Breast epithelium (tissue), 4 donors: ENCODE measurements at regions not wholly inside any gene's neighbourhood (a gene's known extent, or its start where the extent isn't known, plus 50 kb on each side); places are given as distances from the start of the nearest gene placed in this dataset.

Experiments
- DNase-seq, 2 donors: peaks; one replicate each; pipeline ENCODE4 v3.0.0-alpha.2; 2019; ENCODE audit warnings: low spot score in 2 of 2
- H3K27ac ChIP-seq, 2 donors: fragments of 200-600 bp; sonication (generic) in 1 of 2; one replicate each; pipeline ENCODE4 v1.5.1; 2016 to 2019; ENCODE audit warnings: mild to moderate bottlenecking in 1 of 2
- H3K27me3 ChIP-seq, 2 donors: fragments of 200-600 bp; sonication (generic) in 1 of 2; one replicate each; pipeline versions ENCODE4 v1.5.1 to v1.6.0; 2017 to 2019; ENCODE audit warnings: control low read depth in 1 of 2, mild to moderate bottlenecking in 1 of 2
- H3K36me3 ChIP-seq: fragments of 200-600 bp; one replicate; pipeline ENCODE4 v1.5.1; 2019
- H3K4me1 ChIP-seq, 2 donors: fragments of 200-600 bp; sonication (generic); one replicate each; pipeline ENCODE4 v1.5.1; 2016 to 2019; ENCODE audit warnings: control low read depth in 1 of 2
- H3K4me3 ChIP-seq, 3 donors: fragments of 200-600 bp; sonication (generic); 1 replicate in 2 of 3; 2 replicates in 1 of 3; pipeline ENCODE4 v1.5.1; 2016 to 2019; ENCODE audit warnings: mild to moderate bottlenecking in 3 of 3, moderate library complexity in 2 of 3
- H3K9me3 ChIP-seq, 2 donors: fragments of 200-600 bp; sonication (generic) in 1 of 2; one replicate each; pipeline ENCODE4 v1.5.1; 2016 to 2019; ENCODE audit warnings: control low read depth in 1 of 2
- POLR2A ChIP-seq: fragments of 450-650 bp; IDR thresholded peaks from one replicate; pipeline ENCODE4 v1.6.1; 2016; ENCODE audit warnings: antibody characterized with exemption, mild to moderate bottlenecking, moderate library complexity
- POLR2AphosphoS5 ChIP-seq, 3 donors: sonication (generic); formaldehyde crosslinking; IDR thresholded peaks; one replicate each; pipeline ENCODE4 v1.6.1; 2017; ENCODE audit warnings: antibody characterized with exemption in 3 of 3
- intact Hi-C: fragments of 100-400 bp; cut with DNase I; formaldehyde crosslinking; loops from one replicate; pipeline ENCODE4 v1.15.1; 2023; ENCODE audit warnings: low total_unique reads
- TF ChIP-seq, protein P1 (sequence below), 3 donors: fragments of 450-650 bp; IDR thresholded peaks; one replicate each; pipeline ENCODE4 v1.5.1; 2016 to 2017; ENCODE audit warnings: antibody characterized with exemption in 3 of 3, mild to moderate bottlenecking in 3 of 3, moderate library complexity in 3 of 3

DNA sequence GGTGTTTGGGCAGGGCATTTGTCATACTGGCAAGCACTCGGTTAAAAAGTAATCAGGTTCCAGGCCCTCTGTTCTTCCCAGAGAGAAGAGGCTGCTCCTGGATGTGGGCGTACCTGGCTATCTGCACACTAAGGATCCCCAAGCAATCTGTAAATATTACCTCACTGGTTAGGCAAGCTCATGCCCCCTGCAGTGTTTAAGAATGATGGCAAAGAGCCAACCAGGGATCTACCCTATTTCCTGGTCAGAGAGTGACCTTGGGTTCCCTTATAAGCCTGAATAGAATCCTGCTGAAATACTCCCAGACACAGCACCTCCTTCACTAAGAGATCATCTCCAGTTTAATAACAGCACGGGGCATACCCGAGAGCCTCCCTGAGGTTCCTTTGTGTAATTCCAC lies 181.2 kb downstream of the PIK3R1 start:
- no peak for DNase-seq
- Histone ChIP-seq H3K9me3 (no peaks in the 10 kb centered on the region), H3K36me3 (no peaks in the 10 kb centered on the region), H3K27ac (peak overlapping the region; percentile 76 to 86), H3K27me3 (no peaks in the 10 kb centered on the region), H3K4me1 (peaks cover 0 to 10% of the 10 kb centered on the region in 2 donors), H3K4me3 (no peak overlapping the region)
- intact Hi-C loops = no loop called here
- TF ChIP-seq, protein P1, sequence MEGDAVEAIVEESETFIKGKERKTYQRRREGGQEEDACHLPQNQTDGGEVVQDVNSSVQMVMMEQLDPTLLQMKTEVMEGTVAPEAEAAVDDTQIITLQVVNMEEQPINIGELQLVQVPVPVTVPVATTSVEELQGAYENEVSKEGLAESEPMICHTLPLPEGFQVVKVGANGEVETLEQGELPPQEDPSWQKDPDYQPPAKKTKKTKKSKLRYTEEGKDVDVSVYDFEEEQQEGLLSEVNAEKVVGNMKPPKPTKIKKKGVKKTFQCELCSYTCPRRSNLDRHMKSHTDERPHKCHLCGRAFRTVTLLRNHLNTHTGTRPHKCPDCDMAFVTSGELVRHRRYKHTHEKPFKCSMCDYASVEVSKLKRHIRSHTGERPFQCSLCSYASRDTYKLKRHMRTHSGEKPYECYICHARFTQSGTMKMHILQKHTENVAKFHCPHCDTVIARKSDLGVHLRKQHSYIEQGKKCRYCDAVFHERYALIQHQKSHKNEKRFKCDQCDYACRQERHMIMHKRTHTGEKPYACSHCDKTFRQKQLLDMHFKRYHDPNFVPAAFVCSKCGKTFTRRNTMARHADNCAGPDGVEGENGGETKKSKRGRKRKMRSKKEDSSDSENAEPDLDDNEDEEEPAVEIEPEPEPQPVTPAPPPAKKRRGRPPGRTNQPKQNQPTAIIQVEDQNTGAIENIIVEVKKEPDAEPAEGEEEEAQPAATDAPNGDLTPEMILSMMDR (IDR thresholded peaks at IDR 0.05) = no peak
- TF ChIP-seq POLR2A (no peak), POLR2AphosphoS5 (IDR thresholded peaks at IDR 0.05) (no peak)

DNA sequence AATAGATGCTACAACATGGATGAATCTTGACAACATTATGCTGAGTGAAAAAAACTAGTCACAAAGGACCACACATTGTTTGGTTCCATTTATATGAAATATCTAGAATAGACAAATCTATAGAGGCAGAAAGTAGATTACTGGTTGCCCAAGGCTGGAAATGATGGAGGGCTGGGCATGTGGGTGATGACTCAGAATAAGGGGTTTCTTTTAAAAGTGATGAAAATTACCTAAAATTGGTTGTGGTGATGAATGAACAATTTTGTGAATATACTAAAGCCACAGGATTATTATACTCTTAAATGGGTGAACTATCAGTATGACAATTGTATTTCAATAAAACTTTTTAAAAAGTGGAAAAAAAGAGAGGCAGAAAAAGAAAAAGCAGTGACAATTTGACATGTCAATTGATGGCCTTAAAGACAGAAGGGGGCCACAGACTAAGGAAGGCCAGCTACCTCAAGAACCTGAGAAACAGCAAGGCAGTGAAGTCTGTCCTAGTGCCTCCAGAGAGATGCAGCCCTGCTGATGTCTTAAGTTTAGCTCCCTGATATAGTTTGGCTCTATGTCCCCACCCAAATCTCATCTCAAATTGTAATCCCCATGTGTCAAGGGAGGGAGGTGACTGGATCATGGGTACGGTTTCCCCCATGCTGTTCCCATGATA lies 182.7 kb downstream of the PIK3R1 start:
- Histone ChIP-seq H3K9me3 (no peaks in the 10 kb centered on the region), H3K27ac (peak overlapping the region in 1 of 2 donors; percentile 86), H3K36me3 (no peaks in the 10 kb centered on the region), H3K27me3 (no peaks in the 10 kb centered on the region), H3K4me3 (no peak overlapping the region), H3K4me1 (peaks cover 0 to 6% of the 10 kb centered on the region in 2 donors)
- TF ChIP-seq, protein P1 (IDR thresholded peaks at IDR 0.05) = no peak
- TF ChIP-seq POLR2A (no peak), POLR2AphosphoS5 (IDR thresholded peaks at IDR 0.05) (no peak)
- intact Hi-C loops = no loop called here
- DNase-seq = no peak

DNA sequence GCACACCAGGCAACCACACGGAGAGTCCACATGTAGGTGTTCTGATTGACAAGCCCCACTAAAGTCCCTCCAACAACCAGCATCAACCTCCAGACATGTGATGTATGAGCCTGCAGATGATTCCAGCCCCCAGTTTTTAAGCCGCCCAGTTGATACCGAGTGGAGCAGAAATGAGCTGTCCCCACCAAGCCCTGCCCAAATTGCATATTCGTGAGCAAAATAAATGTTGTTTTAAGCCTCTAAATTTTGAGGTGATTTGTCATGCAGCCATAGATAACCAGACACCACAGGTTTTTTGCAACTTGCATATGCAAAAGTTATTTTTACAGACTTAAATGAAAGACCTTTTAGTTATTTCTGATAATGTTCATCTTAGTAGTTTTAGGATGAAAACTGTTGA lies 187.7 kb downstream of the PIK3R1 start:
- no peaks in the 10 kb centered on the region for H3K36me3 ChIP-seq
- no peak overlapping the region for H3K27ac ChIP-seq
- no peak for TF ChIP-seq POLR2A
- DNase-seq = no peak
- no peaks in the 10 kb centered on the region for H3K4me1 ChIP-seq
- H3K4me3 ChIP-seq = no peak overlapping the region
- H3K27me3 ChIP-seq = no peaks in the 10 kb centered on the region
- intact Hi-C loops = no loop called here
- no peaks in the 10 kb centered on the region for H3K9me3 ChIP-seq

DNA sequence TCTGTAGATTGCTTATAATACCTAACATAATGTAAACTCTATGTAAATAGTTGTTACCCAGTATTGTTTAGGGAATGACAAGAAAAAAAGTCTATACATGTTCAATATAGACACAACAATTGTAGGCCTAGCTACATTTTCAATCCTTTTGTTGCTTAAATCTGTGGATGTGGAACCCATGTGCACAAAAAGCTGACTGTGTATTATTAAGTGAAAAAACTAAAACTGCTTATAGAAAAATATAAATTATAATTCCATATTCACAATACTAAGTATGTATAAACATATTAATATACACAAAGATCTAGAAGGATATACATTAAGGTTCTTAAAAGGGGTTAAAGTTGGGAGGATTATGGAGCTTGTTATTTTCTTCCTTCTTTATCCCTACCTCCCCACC lies 188.7 kb downstream of the PIK3R1 start:
- Histone ChIP-seq H3K36me3 (no peaks in the 10 kb centered on the region), H3K4me3 (no peak overlapping the region), H3K27ac (no peak overlapping the region), H3K4me1 (no peaks in the 10 kb centered on the region), H3K9me3 (no peaks in the 10 kb centered on the region), H3K27me3 (no peaks in the 10 kb centered on the region)
- TF ChIP-seq, protein P1 (IDR thresholded peaks at IDR 0.05) = no peak
- no peak for TF ChIP-seq POLR2A
- no peak for DNase-seq
- intact Hi-C loops = no loop called here

DNA sequence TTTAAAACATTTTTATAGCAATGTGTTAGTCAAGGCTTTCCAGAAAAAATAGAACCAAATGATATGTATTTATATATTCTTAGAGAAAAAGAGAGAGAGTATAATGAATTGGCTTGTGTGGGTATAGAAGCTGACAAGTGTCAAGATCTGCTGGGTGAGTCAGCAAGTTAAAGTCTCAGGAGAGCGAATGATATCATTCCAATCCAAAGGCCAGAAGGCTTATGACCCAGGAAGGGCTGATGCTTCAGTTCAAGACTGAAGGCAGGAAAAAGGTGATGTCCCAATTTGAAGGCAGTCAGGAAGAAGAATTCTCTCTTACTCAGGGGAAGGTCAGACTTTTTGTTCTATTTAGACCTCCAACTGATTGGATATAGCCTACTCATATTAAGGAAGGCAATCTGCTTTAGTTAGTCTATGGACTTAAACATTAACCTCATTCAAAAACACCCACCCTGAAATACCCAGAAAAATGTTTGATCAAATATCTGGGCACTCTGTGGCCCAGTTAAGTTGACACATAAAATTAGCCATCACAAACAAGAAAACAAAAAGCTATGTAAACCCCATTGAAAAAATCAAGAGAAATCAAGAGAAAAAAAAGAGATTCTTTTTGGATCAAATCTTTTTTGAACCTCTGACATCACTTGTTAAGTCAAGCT lies 189.6 kb downstream of the PIK3R1 start:
- TF ChIP-seq, protein P1 (IDR thresholded peaks at IDR 0.05) = no peak
- TF ChIP-seq POLR2A = no peak
- no peak for TF ChIP-seq POLR2AphosphoS5 (IDR thresholded peaks at IDR 0.05)

More for the DNA sequence above, 189.6 kb downstream of the PIK3R1 start:
- Histone ChIP-seq H3K27me3 (no peaks in the 10 kb centered on the region), H3K36me3 (no peaks in the 10 kb centered on the region), H3K9me3 (no peaks in the 10 kb centered on the region), H3K27ac (no peak overlapping the region), H3K4me1 (no peaks in the 10 kb centered on the region), H3K4me3 (no peak overlapping the region)
- no peak for DNase-seq
- intact Hi-C loops = no loop called here
